ENCODE measurements at regions not wholly inside any gene's neighbourhood (a gene's known extent, or its start where the extent isn't known, plus 50 kb on each side); places are given as distances from the start of the nearest gene placed in this dataset.

- TF ChIP-seq CTCF (IDR thresholded peaks at IDR 0.05) (no peak), POLR2A (IDR thresholded peaks at IDR 0.05) (no peak), EP300 (IDR thresholded peaks at IDR 0.05) (no peak)
Observed at GRCh38 chr13:70969321-70969720, 861.1 kb upstream of the KLHL1 start.

All from ovary (tissue), 3 donors.